ENCODE measurements at regions not wholly inside any gene's neighbourhood (a gene's known extent, or its start where the extent isn't known, plus 50 kb on each side); places are given as distances from the start of the nearest gene placed in this dataset.
"Not testable (repeated sequence)": the region's sequence is repeated elsewhere in the genome, so short reads cannot be mapped to it uniquely, and the experiment has no call there.

GRCh38 chr11:112310848-112311247, 50.2 kb upstream of the PLET1 start:
- DNase-seq (ENCODE audit: low spot score) = no peak

DNA sequence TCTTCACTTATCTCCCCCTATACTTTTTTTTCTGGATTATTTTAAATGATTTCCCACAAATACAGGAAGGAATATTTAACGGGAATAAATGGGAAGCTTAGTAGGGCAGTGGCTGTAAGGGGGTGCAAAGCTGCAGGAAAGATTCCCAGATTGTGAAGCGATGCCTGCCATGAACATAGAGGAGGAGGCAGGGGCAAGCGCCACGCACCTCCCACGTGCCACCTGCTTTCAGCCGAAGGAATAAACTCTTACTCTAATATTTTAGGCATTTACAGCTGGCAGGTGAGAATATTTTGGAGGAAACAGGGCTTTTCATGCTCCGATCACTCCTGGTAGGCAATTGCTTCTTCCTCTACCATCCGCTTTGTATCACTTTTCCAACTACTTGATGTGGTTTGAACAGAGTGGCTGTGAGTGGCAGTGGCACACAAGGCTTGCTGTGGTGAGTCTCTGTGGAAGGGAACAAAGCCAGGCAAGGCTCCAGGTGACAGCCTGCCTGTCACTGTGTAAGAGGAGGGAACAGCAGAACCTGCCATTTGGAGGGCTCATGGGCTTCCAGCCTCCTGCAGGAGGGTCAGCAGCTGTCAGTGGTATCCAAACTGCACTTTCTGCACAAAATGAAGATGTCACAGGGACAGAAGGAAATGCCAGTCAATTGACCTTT, 54.5 kb upstream of the PLET1 start:
- DNase-seq (ENCODE audit: low spot score) = no peak

GRCh38 chr11:112315861-112316739, 55.4 kb upstream of the PLET1 start:
- DNase-seq (ENCODE audit: low spot score) = no peak

- no peak for DNase-seq (ENCODE audit: low spot score)
Observed at GRCh38 chr11:112316971-112317370, 56.3 kb upstream of the PLET1 start.

DNA sequence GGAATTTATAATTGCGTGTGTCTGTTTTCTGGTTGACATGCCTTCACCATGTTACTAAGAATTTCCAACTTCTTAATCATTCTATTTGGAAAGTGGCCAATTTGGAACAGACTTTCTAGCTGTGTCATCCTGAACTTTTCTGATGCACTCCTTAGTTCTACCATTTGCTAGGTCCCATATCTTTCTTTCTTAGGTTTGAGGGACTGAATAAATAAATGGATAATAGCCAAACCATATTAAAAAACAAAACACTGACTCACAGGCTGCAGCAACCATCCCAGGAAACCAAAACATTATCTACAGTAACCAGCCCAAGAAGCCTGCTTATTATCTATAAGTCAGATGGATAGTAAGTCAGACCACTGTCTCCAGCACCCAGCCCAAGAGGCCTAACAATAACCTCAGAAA, 57.5 kb upstream of the PLET1 start:
- no peak for DNase-seq (ENCODE audit: low spot score)

GRCh38 chr11:112318661-112319060, 58.0 kb upstream of the PLET1 start:
- no peak for DNase-seq (ENCODE audit: low spot score)

GRCh38 chr11:112320668-112321067, 60.0 kb upstream of the PLET1 start:
- peak; percentile 86 for DNase-seq (ENCODE audit: low spot score)

DNA sequence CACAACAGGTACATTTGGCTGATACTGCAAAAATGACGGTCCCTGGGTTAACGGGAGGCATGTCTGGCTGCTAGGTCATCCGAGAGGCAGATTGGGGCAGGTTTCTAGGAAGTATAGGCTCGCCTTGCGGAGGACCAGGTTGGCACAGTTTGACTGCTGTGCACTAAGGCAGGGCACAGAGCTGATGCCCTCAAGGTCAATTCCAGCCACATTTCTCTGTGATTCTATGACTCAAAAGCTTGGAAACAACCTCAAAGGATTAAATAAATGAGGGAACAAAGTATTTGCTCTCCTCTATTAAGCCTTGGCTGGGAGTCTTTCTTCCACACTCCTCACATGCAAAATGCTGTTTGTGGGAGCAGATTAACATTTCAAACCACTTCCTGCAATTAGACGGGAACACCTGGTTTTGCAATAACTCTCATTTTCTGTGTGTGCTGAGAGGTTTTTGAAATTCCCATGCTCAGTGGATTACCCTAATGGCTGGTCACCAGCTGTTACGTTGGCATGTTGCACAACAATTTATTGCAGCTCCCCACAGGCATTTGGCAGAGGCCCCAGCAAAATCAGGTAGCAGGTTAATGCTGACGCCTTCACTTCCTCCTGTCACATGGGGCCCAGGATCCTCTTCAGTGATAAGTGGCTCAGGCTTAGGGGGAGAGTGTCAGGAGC, 61.0 kb upstream of the PLET1 start:
- peak; percentile 90 for DNase-seq (ENCODE audit: low spot score)

DNA sequence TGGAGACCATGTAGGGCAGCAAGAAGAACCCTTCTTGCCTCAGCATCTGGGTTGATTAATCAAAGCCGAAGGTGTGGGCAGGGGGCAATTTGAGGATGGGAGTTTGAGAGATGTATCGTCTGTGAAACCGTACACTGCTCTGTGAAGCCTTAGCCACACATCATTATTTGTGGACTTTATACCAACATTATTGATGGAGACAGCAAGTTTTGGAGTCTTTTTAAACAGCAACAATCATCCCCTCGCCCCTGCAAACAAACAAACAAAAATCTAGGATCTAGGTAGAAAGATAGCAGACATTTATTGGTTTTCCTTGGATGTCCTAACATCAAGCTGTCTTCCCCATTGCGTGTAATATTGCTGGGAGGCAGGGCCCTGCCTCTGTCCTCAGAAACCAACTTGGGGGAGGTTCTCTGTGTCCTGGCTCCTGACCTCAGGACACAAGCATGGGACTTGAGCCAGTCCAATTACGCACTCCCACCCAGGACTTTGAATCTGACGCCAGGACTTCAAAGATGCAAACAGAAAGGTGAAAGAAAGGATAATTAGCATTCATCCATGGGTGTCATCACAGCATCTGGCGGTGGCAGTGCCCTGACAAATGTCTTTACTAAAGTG, 61.6 kb upstream of the PLET1 start:
- DNase-seq (ENCODE audit: low spot score) = no peak

- no peak for DNase-seq (ENCODE audit: low spot score)
Observed at GRCh38 chr11:112334381-112334780, 73.7 kb upstream of the PLET1 start.

- DNase-seq (ENCODE audit: low spot score) = no peak
Observed at GRCh38 chr11:112336356-112336886, 75.8 kb upstream of the PLET1 start.

- DNase-seq (ENCODE audit: low spot score) = no peak
Observed at GRCh38 chr11:112339566-112339965, 78.9 kb upstream of the PLET1 start.

GRCh38 chr11:112343368-112344039, 82.8 kb upstream of the PLET1 start:
- DNase-seq (ENCODE audit: low spot score) = peak; percentile 12

- DNase-seq (ENCODE audit: low spot score) = no peak
Observed at GRCh38 chr11:112344040-112344413, 83.4 kb upstream of the PLET1 start.

DNA sequence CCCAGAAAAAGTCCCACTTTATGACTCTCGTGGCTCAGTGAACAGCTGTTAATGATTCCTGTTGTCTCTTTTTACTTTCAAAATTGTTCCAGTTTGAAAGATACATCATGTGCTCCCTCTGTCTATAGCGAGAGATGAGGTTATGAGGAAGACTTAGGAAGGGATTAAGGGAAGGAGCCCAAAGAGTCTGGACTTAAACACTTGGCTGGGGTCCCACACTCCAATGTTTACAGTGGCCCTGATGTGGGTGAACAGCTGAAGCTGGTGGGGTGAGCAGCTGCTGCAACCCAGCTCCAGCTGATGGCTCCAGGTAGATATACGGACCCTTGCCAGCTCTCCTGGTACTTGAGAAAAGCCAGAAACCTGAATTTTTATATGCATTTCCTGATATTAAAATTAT, 84.5 kb upstream of the PLET1 start:
- no peak for DNase-seq (ENCODE audit: low spot score)

DNA sequence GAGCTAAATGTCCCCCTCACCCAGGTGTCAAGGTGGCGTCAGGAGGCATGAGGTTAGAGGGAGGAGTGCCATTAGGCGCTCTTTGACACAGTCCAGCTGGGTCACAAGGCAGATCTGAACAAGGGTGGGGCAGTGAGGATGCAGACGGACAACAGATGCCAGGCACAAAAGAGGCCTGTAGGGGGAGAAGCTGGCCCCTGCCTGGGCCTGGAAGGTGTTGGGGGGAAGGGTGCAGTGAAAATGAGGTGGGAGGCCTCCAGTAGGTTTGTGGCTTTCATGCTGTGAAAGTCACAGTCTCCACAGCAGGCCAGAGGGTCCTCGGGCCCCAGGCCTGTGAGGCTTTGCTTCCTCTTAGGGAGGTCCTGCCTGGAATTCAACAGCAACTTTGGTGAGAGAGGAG, 85.0 kb upstream of the PLET1 start:
- DNase-seq (ENCODE audit: low spot score) = peak; percentile 59

GRCh38 chr11:112346586-112346985, 85.9 kb upstream of the PLET1 start:
- DNase-seq (ENCODE audit: low spot score) = no peak

DNA sequence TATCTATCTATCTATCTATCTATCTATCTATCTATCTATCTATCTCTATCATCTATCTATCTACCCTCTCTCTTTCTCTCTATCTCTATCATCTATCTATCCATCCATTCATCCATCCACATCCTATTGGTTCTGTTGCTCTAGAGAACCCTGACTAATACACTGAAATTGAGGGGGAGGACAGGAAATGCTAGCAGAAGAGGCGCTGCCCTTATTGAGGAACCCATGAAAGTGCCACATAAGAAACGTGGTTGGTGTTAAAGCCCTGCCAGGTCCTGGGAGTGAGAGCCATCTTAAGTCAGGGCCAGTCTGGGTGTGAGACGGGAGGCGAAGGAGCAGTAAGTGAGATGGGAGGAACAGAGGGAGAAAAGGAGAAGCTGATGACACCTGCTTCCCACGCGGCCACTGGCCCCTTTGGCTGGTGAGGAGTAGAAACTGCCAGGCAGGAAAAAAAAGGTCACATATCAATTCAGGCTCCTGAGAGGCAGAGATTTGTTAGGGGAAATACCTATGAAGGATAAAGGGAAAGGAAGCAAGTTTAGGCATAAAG, 87.9 kb upstream of the PLET1 start:
- DNase-seq (ENCODE audit: low spot score) = no peak

- not testable (repeated sequence) for DNase-seq (ENCODE audit: low spot score)
Observed at GRCh38 chr11:112351423-112351822, 90.8 kb upstream of the PLET1 start.

DNA sequence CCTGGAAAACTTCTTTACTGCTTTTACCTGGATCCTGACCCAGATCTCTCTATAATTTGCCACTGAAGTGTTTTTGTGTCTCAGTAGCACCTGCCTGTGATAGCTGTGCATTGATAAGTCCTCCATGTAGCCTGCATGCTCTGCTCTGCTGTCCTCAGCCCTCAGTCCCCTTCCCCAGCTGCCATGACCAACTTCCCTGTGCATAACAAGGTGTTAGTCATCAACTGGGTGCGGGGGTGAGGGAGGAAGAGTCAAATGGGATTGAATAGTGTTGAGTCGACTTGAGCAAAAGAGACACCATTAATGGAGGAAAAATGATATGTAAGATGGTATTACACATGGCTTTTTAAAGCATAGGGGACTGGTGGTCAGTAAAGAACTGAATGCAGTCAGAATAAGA, 92.2 kb upstream of the PLET1 start:
- no peak for DNase-seq (ENCODE audit: low spot score)

DNA sequence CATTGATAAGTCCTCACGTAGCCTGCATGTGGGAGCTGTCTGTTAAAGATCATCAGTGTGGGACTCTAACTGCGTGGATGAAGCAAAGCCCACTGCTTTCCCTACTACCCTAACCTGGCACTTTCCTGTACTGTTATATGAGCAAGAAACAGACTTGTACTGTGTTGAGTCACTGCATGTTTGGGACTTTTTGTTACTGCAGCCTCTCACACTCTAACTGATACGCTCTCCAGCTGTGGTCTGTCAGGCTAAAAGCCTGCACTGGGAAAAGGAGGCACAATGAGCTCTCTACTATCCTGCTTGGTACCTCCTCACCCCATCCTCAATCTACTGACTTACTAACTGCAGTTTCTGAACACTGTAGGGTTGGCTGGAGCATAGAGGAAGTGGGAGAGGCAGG, 93.7 kb upstream of the PLET1 start:
- no peak for DNase-seq (ENCODE audit: low spot score)
